Activated CD4-positive, alpha-beta T cell treated with anti-CD3 and anti-CD28 coated beads for 1 hour (primary cell): ENCODE measurements at regions not wholly inside any gene's neighbourhood (a gene's known extent, or its start where the extent isn't known, plus 50 kb on each side); places are given as distances from the start of the nearest gene placed in this dataset.

ENCODE experiments used
- DNase-seq: peaks from one replicate; pipeline ENCODE4 v3.0.0-alpha.2; 2020

DNA sequence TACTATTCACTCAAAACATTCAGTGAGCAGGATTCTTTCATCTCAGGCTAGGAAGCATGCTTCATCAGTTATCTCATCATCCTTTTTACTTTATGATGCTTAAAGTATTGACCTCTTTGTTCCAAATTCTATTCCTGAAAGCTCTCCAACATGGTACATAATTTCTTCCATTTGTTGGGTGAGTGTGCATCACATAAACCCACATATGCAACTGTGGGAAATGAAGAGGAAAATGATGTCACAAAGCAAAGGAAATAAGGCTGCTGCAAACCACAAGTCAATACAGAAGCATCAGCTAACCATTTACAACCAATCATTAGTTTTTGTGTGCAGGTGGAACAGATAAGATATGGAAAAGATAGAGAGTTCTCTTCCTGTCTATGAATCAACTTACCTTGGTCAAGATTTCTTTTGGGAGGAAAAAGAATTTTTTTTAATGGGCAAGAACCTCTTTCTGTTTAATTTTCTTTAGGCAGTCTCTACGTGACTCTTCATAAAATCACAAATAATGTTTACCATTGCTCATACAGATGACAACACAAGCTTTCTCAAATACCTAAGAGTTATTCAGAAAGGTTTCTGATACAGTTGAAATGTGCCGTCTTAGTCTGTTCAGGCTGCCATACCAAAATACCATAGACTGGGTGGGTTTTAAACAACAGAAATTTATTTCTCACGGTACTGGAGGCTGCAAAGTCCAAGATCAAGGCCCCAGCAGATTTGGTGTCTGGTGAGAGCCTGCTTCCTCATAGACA is 259.9 kb downstream of the ADGRG6 start:
- no peak for DNase-seq

DNA sequence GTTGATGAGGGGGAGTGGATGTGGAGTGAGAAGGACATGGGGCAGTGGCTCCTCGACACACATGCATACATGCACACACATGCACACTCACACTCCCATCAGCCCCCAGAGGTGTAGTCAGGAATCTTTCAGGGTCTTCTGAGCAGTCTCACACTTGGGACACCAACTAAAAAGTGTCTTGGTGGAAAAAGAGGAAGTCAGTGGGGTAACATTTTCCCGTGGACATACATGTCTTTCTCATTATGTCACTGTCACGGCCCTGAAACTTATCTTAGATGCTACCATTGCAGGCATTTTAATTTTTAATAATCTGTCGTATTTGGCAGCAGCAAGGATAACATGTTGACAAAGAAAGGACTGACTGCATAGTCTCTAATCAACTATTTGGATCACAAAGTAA is 261.1 kb downstream of the ADGRG6 start:
- DNase-seq, result no peak

DNA sequence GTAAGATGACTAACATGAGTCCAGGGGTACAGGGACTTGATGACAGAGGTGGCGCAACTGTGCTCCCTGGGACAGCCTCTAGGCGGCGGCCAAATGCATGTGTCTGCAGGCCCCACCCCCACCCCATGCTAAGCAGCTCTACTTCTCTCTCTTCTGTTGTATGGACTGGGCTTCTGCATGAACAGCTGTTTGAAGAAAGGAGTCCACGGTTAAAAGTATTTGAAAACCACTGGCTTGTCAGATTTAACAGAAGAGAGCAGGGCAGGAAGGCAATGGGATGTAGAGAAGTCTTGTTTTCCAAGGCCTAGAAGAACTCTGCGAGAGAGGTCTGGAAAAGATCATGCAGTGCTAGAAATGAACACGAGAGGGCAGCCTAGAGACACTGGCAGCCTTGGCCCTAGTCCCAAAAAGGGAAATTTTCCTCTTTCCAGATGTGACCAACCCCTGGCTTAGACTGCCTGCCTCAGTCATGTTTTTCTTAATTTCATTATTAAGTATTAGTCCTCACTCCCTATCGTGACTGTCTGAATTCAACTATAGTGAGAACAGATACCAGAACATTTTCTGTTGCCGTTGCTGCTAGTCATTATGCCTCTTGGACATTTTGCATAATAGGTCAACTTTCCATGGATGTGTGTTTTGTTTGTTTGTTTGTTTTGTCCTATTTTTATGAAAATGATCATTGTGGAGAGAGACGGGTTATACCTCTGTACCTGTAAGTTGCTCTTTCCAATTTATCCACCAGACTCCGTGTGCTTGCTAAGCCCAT is 265.0 kb downstream of the ADGRG6 start:
- DNase-seq, result peak; percentile 19

DNA sequence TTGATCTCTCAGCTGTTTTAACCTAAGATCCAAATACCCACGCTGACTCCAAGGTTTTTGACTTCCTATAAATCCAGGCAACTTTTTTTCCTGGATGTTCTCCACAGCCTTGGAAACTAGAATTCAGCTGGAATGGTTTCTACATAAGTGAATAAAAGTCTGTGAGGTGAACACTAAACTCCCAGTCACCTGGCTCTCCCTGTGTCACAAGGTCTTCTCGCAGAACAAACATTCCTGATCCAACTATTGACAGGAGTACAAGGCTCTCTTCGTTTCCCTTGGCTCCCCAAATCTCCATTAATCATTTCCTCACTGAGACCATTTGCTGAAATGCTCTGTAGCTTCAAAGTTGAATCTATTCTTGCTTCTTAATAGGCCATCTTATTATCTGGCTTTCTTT is 265.7 kb downstream of the ADGRG6 start:
- DNase-seq, result no peak

DNA sequence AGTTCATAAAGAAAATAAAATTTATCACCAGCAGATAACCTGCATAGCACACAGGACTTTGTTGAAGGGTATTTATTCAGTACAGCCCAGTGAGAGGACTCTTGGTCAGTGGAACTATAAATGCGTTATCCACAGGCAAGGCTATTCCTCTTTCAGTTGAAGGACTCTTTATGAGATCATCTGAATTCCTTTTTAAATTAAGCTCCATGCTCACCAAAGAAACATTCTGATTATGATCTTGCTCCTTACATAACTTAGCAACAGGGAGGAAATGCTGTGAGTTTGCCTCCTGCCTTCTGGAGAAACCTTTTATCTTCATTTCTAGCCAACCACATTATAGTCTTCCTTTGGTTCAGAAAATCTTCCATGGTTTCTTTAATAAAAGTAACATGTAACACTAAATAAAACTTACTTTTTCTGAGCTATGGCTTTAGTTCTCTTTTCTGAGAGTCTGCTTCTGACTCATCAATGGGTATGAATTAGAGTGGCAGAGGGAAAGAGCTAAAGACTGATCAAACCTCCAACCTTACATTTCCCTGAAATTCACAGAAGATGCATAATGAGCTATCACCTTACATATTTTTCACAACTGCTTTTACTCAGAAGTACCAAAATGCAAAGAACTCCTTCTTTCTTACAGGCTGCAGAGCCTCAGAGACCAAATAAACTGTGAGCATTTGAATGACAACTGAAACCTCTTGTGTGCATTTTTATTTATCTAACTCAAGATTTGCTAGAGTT is 267.2 kb downstream of the ADGRG6 start:
- no peak for DNase-seq

DNA sequence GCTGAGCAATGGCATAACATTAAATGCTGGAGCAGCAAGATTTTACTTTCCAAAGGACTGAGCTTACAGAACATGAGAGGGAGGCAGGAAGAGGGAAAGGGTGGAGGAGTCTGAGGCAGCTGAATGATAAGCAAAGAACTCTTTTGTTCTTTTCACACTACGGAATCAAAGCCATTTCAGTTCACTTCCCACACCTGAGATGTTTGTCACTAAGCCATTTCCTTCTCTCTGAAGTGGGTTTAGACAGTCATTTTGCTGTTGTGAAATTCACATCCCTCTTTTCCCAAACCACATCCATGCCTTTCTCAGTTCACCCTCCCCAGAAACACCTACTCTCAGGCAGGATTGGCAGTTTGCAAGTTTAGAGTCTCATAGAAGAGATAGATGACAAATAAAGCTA is 267.9 kb downstream of the ADGRG6 start:
- no peak for DNase-seq

DNA sequence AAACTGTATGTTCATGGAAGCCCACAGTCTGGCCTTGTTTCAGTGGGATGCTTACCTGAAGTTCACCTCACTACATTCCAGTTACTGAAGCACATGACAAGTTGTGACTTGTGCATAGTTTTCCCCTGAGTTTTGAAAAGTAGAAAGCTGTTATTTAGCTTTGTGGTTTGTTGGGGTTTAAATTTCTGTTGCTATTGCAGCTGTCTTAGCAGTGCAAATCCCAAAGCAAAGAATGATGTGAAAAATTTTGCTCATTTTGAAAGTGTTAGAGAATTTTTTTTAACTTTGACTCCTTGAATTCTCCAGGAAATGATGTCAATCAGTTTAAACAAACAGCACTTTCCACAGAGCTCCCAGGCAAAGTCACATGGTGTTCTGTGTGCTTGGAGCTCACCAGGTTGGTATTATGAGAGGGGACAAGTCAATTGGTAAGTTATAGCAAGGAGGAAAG is 268.4 kb downstream of the ADGRG6 start:
- no peak for DNase-seq

DNA sequence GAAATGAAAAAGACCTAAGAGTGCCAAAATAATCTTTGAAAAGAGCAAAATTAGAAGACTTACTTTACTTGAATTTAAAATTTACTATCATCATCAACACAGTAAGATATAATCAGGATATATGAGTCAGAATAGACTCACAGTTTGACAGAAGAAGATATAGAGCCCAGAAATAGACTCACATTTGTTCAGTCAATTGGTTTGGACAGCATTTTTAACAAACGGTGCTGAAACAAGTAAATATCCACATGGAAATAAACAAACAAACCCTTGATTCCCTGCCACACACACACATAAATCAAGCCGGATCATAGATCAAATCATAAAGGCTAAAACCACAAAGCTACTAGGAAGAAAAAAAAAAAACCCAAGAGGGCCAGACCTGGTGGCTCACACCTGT is 291.1 kb downstream of the ADGRG6 start:
- DNase-seq, result no peak

DNA sequence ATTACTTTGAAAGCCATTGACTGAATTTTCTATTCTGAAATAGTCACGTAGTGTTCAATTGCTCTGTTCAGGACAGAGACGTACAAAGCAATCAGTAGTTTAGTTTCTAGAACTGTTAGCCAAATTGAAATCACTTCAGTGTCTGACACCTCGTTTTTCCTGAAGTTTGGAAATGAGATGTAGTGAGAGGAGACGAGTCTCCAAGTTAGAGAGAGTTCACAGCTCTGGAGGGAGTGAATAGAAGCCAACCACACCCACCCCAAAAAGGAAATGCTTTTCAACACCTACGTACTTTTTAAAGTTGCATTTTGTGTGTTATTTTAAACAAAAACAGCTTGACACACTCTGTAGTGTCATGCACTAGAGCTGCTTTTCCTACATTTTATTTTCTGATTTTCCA is 296.0 kb downstream of the ADGRG6 start:
- no peak for DNase-seq

DNA sequence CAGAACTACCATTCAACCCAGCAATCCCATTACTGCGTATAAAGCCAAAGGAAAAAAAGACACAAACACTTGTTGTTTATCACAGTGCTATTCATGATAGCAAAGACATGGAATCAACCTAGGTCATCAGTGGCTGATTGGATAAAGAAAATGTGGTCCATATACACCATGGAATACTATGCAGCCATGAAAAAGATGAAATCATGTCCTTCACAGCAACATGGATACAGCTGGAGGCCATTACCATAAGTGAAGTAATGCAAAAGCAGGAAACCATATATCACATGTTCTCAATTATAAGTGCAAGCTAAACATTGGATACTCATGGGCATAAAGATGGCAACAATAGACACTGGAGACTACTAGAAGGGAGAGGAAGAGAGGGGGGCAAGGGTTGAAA is 299.6 kb downstream of the ADGRG6 start:
- DNase-seq, result no peak

DNA sequence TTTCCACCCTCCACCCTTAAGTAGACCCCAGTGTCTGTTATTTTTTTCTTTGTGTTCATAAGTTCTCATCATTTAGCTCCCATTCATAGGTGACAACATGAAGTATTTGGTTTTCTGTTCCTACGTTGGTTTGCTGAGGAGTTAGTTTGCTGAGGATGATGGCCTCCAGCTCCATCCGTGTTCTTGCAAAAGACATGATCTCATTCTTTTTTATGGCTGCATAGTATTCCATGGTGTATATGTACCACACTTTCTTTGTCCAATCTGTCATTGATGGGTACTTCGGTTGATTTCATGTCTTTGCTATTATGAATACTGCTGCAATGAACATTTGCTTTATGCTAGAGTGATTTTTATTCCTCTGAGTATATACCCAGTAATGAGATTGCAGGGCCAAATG is 301.2 kb downstream of the ADGRG6 start:
- no peak for DNase-seq

DNA sequence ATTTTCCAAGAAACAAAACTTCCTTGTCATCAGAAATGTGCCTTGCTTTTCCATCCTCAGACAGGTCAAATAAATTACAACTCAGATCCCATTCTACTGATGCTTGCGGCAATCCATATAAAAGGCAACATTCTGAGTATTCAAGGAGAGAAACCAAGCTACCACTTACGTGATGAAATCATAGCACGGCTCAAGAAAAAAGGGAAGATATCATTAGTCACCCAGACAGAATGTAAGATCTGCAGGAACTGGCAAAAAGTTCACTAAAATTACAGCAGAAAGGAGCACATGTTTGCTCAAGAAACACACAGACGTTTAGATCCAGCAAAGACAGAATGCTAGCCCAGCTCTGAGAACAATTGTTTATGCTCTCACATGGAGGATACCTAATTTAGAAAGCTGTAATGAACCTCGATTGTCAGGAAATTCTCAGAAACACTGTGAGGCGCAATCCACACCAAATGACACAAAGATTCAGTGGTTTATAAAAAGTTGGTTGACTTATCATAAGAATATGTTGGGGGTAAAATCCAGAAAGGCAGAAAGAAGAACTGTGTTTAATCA is 304.2 kb downstream of the ADGRG6 start:
- no peak for DNase-seq

DNA sequence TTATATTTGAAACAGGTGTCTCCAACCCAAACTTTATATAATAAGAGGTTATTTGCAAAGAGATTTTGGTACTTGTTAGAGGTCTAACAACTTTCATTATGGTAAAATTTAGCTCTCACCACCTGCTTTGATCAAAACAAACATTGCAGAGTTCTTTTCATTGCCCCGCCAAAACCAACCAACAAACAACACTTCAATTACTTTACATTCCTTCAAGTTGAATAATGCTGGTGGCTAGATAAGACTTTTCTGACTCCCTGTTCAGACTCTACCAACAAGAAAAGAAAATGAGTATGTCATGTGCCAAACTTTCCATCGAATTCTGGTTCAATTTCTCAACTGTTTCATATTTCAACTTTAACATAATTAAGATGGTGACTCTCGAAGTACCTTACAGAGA is 311.1 kb downstream of the ADGRG6 start:
- no peak for DNase-seq

DNA sequence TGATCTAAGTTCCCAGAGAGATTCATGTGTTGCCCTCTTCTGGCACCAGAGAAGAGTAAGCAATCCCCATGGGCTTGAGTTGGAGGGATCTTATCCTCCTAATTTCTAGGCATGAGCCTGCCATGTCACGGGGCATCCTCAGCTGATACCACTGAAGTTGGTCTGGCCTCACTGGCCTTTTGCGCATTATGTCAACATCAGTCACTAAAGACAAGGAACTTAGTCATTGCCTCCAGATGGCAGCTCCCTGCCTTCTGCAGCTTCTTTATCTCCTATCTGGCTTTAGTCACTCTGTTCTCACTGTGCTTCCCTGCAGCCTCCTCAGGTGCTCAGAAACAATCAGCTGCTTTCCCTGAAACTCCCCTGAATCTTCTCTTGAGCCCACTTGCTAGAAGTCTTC is 312.2 kb downstream of the ADGRG6 start:
- no peak for DNase-seq

DNA sequence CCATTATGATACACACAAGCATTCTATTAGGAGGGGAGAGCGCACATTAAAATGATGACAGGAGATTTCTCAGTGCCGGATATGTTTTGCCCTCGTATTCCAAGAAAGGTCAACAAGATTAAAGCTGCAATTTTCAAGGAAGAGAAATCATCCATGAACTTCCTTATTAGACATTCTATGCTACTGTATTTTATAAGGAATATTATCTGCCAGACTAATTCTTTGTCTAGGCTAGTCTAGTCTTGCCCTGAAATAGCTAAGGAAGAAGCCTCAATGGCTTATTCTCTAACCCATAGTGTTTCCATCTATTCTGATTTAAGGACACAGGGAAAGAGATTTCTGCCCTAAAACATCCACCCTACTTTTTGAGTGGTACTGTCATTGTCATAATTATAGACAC is 315.4 kb downstream of the ADGRG6 start:
- no peak for DNase-seq

DNA sequence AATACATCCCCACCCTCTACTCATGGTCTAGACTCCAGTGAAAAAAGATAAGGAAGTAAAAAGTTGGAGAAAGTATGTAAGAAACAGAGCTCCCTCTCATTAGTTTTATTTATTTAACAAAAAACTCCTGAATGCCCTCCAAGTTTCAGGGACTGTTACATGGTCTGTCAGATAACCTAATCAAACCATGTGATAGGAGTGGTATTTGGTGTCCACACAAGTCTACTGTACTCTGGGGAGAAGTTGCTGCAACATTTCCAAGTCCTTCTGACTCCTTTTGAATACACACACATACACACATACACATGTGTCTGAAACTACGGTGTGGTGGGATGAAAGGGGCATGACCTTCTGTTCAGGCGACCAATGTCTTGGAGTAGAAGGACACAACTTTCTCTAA is 320.0 kb downstream of the ADGRG6 start:
- no peak for DNase-seq

DNA sequence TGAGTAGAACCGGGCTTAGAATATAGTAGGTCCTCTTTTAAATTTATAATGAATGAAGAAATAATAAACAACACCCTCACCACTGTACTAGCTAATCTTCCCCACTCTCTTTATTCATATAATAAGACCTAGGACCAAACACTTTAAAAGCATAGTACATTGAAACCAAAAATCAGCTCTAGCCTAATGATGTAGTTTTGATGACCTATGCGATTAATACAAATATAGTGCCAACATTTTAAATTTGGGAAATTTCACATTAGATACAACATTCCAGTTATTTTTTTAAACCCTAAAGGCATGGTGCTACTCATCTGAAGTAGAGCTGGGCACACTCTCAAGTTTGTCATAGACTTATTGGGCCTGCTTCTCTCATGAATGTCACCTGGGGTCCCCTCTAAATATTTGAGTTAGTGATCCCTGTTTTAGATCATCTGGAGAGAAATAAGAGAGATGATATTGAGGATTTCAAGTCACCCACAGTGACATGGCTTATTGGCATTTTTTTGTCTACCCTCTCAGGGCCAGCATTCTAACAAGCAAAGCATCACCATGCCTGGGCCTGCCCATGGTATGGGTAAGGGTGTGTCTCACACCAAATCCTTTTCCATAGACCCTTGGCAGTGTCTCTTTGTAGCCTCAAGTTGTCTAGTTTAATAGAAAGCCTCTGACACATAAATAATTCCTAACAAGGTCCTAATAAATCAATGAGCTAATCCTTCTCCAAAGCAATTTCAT is 319.8 kb downstream of the HIVEP2 start:
- DNase-seq, result no peak

DNA sequence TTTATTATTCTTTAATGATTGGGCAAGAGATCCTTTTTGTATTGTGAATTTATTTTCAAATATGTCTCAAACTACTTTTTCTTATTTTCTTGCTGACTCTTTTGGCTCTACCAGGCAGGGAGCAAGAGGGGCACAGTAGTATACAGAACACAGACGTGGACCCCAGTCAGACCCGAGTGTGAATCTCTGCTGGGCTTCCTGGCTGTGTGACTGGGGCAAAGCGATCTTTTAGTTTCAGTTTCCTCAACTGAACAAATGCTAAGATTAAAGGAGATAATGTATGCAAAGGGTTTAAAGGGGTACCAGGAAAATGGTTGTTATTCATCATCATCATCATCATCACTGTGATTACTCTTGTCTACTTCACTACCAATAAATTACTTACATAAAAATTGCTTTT is 317.5 kb downstream of the HIVEP2 start:
- no peak for DNase-seq

DNA sequence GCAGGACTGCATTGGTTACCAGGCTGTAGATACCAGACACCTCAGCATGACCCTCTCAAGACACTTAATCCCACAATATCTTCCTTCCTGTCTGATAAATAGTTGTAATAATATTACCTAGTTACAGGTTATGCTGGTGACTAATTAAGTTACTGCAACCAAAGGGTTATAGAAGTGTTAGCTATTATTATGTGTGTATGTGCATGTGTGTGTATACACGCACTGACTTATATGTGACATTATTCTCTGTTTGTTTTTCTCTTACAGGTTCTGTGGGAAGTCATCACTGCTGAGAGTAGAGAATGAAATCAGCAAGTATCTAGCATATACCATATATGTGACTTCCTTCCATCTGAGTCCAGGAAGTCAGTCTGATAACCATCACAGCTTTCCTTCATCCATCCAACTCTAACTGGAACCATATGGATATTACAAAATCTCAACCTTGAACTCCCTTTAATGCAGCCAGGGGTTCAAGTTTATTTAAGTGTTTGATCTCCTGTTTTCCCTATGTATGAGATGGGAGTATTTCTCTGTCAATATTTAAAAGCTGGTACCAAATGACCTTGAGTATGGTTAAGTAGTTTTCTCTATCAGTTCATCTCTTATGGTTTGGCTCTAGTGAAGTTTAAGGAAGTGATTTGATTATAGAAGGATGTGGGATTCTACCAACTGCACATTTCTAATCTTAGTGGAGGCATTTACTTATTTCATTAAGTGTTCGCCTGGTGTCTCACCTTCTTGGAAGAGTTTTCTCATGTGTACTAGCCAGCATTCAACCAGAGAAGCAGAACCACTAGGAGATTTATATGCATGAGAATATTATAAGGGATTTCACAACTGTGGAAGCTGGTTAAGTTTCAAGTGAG is 313.2 kb downstream of the HIVEP2 start:
- DNase-seq, result no peak

DNA sequence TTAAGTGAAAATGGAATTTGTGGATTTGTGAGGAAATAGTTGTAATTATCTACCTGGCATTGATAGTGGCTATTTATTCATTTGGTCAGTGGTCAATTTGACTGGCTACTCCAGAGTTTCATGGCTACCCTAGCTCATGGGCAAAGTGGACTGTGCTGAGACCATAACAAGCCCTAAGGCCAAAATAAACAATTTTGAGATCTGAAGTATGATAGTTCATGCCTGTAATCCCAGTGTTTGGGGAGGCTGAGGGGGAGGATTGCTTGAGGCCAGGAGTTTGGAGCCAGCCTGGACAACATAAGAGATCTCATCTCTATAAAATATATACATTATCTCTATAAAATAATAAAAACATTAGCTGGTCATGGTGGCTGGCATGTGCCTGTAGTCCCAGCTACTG is 311.7 kb downstream of the HIVEP2 start:
- no peak for DNase-seq

DNA sequence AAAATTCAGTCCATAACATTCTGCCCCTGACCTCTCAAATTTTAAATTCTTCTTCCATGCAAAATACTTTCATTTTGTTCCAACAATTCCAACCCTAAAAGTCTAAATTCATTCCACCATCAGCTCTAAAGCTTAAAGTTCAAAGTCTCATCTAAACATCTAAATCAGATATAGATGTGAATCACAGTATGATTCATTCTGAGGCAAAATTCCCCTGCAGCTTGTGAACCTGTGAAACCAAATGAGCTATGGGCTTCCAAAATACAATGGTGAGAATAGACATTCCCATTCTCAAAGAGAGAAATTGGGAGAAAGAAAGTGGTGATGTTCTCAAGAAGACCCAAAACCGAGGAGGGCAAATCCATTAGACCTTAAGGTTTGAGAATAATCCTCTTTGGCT is 309.8 kb downstream of the HIVEP2 start:
- no peak for DNase-seq
